Spleen (tissue), 7 donors: ENCODE measurements at regions not wholly inside any gene's neighbourhood (a gene's known extent, or its start where the extent isn't known, plus 50 kb on each side); places are given as distances from the start of the nearest gene placed in this dataset.

ENCODE experiments used
- CTCF ChIP-seq, 11 experiments: fragments of 200-600 bp in 7 of 11; fragments of 450-650 bp in 4 of 11; sonication (generic) in 4 of 11; IDR thresholded peaks in 8 of 11; conservative IDR thresholded peaks in 3 of 11; 1 replicate in 7 of 11; 2 replicates in 4 of 11; pipeline versions ENCODE4 v1.4.0 to v1.8.0; 2016 to 2021; ENCODE audit warnings: antibody characterized with exemption in 11 of 11, inconsistent platforms in 4 of 11, mild to moderate bottlenecking in 1 of 11
- POLR2A ChIP-seq, 3 donors: fragments of 450-650 bp; IDR thresholded peaks; one replicate each; pipeline ENCODE4 v1.5.1; 2017; ENCODE audit warnings: antibody characterized with exemption in 3 of 3, mild to moderate bottlenecking in 1 of 3
- donor health status: DM: no; HTN: no; CAD: no; lungs with moderate emphysema.
- donor health status: DM: no; HTN: no; CAD: no.
- donor health status: DM: no; HTN: no; CAD: no.

- TF ChIP-seq CTCF (IDR thresholded peaks at IDR 0.05 in 8 of 11, conservative IDR thresholded peaks at IDR 0.05 in 3 of 11): no peak
- TF ChIP-seq POLR2A (IDR thresholded peaks at IDR 0.05): no peak
Observed at GRCh38 chr1:228804640-228805413, 69.5 kb downstream of the RHOU start.
